Neural progenitor cell (in vitro differentiated cells): ENCODE measurements at regions not wholly inside any gene's neighbourhood (a gene's known extent, or its start where the extent isn't known, plus 50 kb on each side); places are given as distances from the start of the nearest gene placed in this dataset.
"Not testable (repeated sequence)": the region's sequence is repeated elsewhere in the genome, so short reads cannot be mapped to it uniquely, and the experiment has no call there.

Experiments used
- CTCF ChIP-seq: fragments of 200-600 bp; sonication (generic); IDR thresholded peaks from 2 replicates; pipeline ENCODE4 v1.5.1; 2017; ENCODE audit warnings: antibody characterized with exemption, mild to moderate bottlenecking
- EZH2 ChIP-seq: fragments of 200-600 bp; sonication (generic); IDR thresholded peaks from 2 replicates; pipeline ENCODE4 v1.6.1; 2017; ENCODE audit warnings: antibody characterized with exemption, mild to moderate bottlenecking, moderate library complexity

- not testable (repeated sequence) for TF ChIP-seq CTCF, EZH2
Observed at GRCh38 chr5:106979178-106979577, 691.6 kb downstream of the EFNA5 start.
